ENCODE measurements at regions not wholly inside any gene's neighbourhood (a gene's known extent, or its start where the extent isn't known, plus 50 kb on each side); places are given as distances from the start of the nearest gene placed in this dataset.

DNA sequence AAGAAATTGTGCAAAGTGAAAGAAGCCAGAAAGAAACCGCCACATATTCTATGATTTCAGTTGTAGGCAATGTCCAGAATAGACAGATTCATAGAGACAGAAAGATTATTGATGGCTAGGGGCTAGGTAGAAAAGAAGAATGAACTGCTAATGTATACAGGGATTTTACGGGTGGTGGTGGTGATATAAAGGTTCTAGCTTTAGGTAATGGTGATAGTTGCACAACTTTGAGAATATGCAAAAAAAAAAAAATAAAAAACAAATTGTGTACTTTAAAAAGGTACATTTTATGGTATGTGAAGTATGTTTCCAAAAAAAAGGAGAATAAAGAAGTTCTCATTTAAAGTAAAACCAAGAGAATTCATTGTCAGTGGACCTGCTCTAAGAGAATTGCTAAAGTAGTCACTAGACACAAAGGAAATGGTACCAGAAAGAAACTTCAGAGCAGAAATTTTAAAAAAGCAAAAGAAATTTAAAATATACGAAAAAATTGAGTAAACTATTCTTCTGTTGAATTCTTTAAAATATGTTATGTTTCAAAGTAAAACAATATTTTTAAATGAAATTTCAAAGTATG lies 680.1 kb downstream of the UQCRFS1 start:
- DNase-seq (ENCODE audit: low spot score): no peak

- DNase-seq (ENCODE audit: low spot score): no peak
Observed at GRCh38 chr19:28531979-28532378, 681.0 kb downstream of the UQCRFS1 start.

- DNase-seq (ENCODE audit: low spot score): no peak
Observed at GRCh38 chr19:28530406-28531035, 682.4 kb downstream of the UQCRFS1 start.

DNA sequence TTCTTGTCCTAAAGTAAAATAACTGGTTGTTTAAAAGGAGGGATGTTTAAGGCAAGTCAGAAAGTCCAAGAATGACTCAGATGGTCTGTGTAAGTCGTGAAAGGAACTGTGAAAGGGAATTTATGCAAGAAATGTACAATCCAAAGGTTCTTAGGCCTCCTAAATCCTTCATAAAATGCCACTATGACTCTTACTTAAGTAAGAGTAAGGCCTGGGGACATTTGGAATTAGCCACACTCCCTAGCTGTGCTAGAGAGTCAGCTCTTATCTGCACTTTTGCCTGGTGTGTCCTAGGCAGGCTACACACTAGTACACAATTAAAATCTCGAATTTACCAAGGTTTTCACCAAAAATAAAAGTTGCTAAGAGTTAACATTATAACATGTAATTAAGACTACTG lies 686.9 kb downstream of the UQCRFS1 start:
- no peak for DNase-seq (ENCODE audit: low spot score)

GRCh38 chr19:28523619-28524018 lies 689.3 kb downstream of the UQCRFS1 start:
- DNase-seq (ENCODE audit: low spot score): no peak

DNA sequence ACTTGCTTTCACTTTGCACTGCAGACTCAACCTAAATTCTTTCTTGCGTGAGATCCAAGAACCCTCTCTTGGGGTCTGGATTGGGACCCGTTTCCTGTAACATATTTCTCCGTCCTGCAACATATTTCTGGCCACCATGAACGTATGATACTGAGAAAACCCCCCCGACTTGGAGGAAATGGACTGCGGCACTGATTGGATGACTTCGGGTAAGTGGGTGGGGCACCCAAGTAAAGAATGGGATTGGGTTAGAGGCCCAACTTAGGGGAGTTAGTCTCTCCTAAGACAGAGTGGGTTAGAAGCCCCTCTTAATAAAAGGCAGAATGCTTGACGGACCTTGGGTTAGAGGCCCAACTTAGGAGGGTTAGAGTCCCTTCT lies 690.4 kb downstream of the UQCRFS1 start:
- DNase-seq (ENCODE audit: low spot score): no peak

DNA sequence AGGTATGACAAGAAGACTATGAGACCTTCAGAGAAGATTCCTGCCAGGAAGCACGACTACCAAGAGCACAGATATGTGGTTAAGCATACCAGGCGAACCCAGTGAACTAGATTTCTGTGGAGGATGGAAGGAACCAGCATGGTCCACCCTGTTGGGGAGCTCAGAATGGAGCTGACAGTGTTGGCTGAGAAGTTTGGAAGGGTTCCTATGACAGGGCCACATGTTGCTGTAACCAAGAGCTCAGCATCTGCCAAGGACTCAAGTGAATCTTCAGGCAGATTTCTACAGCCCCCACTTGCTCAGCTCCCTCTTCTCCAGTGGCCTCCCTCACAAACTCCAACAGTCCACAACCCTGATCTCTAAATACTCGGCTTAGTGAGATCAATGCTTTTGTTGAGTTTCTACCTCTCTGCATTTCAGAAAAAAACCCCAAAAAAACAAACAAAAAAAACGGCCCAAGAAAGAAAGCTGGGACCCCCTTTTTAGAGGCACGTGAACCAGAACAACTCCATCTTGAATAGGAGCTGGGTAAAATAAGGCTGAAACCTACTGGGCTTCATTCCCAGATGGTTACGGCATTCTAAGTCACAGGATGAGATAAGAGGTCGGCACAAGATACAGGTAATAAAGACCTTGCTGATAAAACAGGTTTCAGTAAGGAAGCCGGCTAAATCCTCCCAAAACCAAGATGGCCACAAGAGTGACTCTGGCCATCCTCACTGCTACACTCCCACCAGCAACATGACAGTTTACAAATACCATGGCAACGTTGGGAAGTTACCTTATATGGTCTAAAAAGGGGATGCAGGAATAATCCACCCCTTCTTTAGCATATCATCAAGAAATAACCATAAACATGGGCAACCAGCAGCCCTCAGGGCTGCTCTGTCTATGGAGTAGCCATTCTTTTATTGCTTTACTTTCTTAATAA lies 691.1 kb downstream of the UQCRFS1 start:
- no peak for DNase-seq (ENCODE audit: low spot score)

- DNase-seq (ENCODE audit: low spot score): no peak
Observed at GRCh38 chr19:28520998-28521568, 691.9 kb downstream of the UQCRFS1 start.

DNA sequence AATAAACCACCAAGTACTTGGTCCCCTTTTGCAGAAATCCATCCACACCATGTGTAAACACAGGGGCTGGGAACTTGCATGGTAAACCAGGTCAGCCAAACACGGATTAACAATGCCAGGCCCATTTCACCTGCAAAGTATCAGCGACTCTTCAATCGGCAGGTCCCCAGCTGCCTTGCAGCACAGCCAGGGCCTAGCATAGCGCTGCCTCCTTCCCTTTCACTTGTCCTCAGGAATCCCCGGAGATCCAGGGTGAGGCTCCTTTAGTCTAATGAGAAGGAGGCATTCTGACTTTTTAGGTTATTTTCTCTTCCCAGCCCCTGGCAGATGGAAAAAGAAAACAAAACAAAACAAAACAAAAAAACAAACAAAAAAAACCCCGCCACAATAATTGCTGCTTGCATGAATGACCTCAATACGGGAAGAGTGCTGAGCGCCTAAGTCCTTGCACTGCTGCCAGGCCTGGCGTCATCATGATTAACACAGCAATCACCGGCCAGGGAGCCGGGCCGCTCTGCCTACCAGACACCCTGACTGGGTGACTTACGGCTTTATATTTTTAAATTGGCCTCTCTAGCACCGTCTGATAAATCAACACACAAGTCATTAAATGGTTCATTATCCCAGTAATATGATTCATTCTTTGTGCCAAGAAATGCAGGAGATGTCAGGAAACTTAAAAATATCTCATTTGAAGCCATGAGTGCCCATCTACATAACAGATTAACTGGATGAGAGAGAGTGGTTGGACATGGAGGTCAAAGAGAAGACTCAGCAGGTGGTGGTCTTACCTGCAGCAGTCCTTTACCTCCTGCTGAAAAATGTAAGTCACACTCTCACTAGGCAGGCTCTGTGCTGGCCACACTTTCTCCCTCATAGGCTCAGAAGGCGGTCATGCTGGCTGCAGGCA lies 692.7 kb downstream of the UQCRFS1 start:
- peak; percentile 24 for DNase-seq (ENCODE audit: low spot score)

- DNase-seq (ENCODE audit: low spot score): no peak
Observed at GRCh38 chr19:28519218-28519779, 693.7 kb downstream of the UQCRFS1 start.

- DNase-seq (ENCODE audit: low spot score): no peak
Observed at GRCh38 chr19:28516415-28516872, 696.5 kb downstream of the UQCRFS1 start.

GRCh38 chr19:28514166-28514565 lies 698.8 kb downstream of the UQCRFS1 start:
- DNase-seq (ENCODE audit: low spot score): no peak

- DNase-seq (ENCODE audit: low spot score): no peak
Observed at GRCh38 chr19:28511655-28512054, 701.3 kb downstream of the UQCRFS1 start.

DNA sequence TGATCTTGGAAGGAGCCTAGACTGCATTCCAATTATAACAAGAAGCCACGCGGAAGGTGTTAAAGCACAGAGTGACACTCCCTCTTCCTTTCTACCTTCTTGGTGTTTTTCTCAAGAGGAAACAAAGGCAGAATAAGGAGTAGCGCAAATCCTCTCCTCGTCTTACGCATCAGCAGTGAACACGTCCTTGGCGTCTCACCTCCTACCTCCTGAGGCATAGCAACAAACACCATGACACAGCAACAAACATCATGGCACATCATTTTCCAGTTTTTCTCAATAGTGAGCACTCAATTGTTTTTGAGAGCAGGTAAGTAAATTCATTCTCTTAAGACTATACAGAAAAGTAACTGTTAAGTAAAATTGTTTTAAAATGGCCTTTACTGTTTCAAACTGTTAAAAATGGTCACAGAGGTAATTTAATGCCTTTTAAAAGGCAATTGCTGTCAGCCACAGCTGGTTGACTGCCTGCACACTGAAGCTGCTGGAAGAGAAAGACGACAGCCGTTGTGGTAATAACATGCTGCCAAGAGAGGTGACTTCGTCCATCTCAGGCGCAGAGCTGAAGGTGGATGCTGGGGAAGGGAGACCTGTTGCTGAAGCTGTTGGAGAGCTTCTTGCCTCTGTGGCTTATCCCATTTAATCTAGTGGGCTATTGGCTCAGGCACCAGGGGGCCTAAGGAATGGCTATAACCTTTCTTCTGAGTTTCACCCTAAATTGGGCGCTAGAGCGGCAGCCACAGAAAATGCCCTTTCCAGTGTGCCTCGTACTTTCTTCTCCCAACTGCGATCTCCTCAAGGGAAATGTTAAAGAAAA lies 703.7 kb downstream of the UQCRFS1 start:
- no peak for DNase-seq (ENCODE audit: low spot score)

GRCh38 chr19:28508666-28509065 lies 704.3 kb downstream of the UQCRFS1 start:
- no peak for DNase-seq (ENCODE audit: low spot score)

GRCh38 chr19:28505933-28506332 lies 707.0 kb downstream of the UQCRFS1 start:
- no peak for DNase-seq (ENCODE audit: low spot score)

DNA sequence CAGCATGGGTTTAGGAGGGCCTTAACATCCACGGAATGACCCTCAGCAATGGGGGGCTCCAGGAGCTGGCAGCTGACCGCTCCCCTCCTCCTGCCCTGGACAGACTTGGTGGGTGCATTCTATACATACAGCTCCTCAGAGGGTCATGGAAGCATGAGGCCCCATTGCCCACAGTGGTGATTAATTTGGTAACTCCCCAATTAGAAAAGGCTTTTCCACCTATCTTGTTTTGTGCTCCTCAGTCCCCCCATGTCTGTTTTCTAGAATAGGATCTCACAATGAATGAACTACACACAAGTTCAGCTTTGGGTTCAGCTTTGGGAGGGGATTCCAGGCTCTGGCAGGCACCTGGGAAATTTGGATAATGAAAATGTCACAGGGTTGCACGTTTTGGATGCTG lies 707.8 kb downstream of the UQCRFS1 start:
- no peak for DNase-seq (ENCODE audit: low spot score)

DNA sequence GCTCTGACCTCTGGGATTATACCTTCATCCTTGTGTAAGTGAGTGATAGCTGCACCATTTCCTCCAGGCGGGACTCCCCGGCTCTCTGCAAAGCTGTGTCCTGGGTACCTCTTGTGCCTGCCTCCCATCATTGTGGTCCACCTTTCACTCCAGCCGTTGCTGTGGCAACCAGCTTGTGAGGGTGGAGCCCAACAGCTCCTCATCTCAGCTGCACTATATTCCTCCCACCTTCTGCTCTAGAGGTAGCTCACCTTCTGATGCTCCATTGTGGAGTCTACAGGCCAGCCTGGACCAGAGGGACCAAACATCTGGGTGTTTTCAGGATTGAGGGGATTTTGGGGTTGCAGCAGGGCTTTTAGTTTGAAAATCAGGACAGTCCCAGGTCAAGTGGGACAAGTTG lies 708.2 kb downstream of the UQCRFS1 start:
- DNase-seq (ENCODE audit: low spot score): no peak

DNA sequence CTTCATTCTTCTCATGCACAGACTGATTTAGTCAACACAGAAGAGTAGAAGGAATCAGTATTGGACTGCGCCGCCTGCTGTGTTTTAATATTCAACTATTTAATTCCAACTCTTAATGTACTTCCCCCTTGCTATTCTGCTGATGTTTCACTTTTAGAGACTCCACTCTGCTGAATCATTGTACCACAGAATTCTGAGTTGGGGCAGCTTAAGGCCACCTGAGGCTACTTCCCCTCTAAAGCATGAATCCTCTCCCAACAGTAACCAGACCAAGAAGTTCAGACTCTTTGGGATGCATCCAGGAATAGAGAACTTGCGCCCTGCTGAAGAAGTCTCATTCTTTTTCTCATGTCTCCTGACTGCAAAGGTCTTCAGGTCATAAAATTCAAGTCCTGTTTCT lies 708.8 kb downstream of the UQCRFS1 start:
- no peak for DNase-seq (ENCODE audit: low spot score)

Measured in globus pallidus (tissue), 1 donor.